SK-N-SH treated with all-trans-retinoic acid at 6 μM for 48 hours (cell line): ENCODE measurements at regions not wholly inside any gene's neighbourhood (a gene's known extent, or its start where the extent isn't known, plus 50 kb on each side); places are given as distances from the start of the nearest gene placed in this dataset.

Experiments used
- ATAC-seq: fragments of 200-7000 bp; cut with Tn5 transposase; 3 replicates; pipeline ENCODE4 v1.9.1; 2020; ENCODE audit warnings: mild to moderate bottlenecking, moderate library complexity
- ARNTL ChIP-seq: fragments of 450-650 bp; formaldehyde crosslinking; IDR thresholded peaks from 2 replicates; pipeline ENCODE4 v1.5.0; 2020; ENCODE audit warnings: low read depth, mild to moderate bottlenecking, moderate library complexity, borderline replicate concordance
- BACH2 ChIP-seq: fragments of 250-450 bp; sonication (Bioruptor Pico); IDR thresholded peaks from 2 replicates; pipeline ENCODE4 v1.9.0; 2021; ENCODE audit warnings: mild to moderate bottlenecking, borderline replicate concordance
- CREB5 ChIP-seq: fragments of 250-450 bp; sonication (Bioruptor Pico); IDR thresholded peaks from 2 replicates; pipeline ENCODE4 v1.5.1; 2020; ENCODE audit warnings: low read depth, mild to moderate bottlenecking, moderate library complexity
- CSDC2 ChIP-seq: fragments of 250-450 bp; sonication (Bioruptor Pico); IDR thresholded peaks from 2 replicates; pipeline ENCODE4 v1.5.0; 2020; ENCODE audit warnings: mild to moderate bottlenecking, moderate library complexity
- CSRNP3 ChIP-seq: fragments of 250-450 bp; sonication (Bioruptor Pico); IDR thresholded peaks from 2 replicates; pipeline ENCODE4 v1.5.1; 2021; ENCODE audit warnings: mild to moderate bottlenecking, moderate library complexity
- ESRRG ChIP-seq: fragments of 250-450 bp; sonication (Bioruptor Pico); IDR thresholded peaks from 2 replicates; pipeline ENCODE4 v1.6.1; 2021; ENCODE audit warnings: mild to moderate bottlenecking
- GLIS3 ChIP-seq: fragments of 250-450 bp; sonication (Bioruptor Pico); IDR thresholded peaks from 2 replicates; pipeline ENCODE4 v1.5.0; 2020; ENCODE audit warnings: mild to moderate bottlenecking, moderate library complexity
- ISL1 ChIP-seq: fragments of 250-450 bp; sonication (Bioruptor Pico); IDR thresholded peaks from 2 replicates; pipeline ENCODE4 v2.1.2; 2022; ENCODE audit warnings: mild to moderate bottlenecking, moderate library complexity
- OSR1 ChIP-seq: fragments of 250-450 bp; sonication (Bioruptor Pico); IDR thresholded peaks from 2 replicates; pipeline ENCODE4 v1.8.0; 2022; ENCODE audit warnings: moderate library complexity, mild to moderate bottlenecking, inconsistent platforms
- PATZ1 ChIP-seq: fragments of 250-450 bp; sonication (Bioruptor Pico); IDR thresholded peaks from 2 replicates; pipeline ENCODE4 v1.8.0; 2020; ENCODE audit warnings: mild to moderate bottlenecking, moderate library complexity, borderline replicate concordance
- POU6F1 ChIP-seq: fragments of 250-450 bp; sonication (Bioruptor Pico); IDR thresholded peaks from 2 replicates; pipeline ENCODE4 v1.8.0; 2021; ENCODE audit warnings: low read depth, mild to moderate bottlenecking, moderate library complexity, borderline replicate concordance
- PPARA ChIP-seq: fragments of 250-450 bp; sonication (Bioruptor Pico); IDR thresholded peaks from 2 replicates; pipeline ENCODE4 v1.5.0; 2020; ENCODE audit warnings: mild to moderate bottlenecking, borderline replicate concordance
- RARB ChIP-seq: fragments of 250-450 bp; sonication (Bioruptor Pico); IDR thresholded peaks from 2 replicates; pipeline ENCODE4 v1.8.0; 2021; ENCODE audit warnings: mild to moderate bottlenecking, moderate library complexity
- SNAI2 ChIP-seq: fragments of 250-450 bp; sonication (Bioruptor Pico); IDR thresholded peaks from 2 replicates; pipeline ENCODE4 v1.5.0; 2020; ENCODE audit warnings: mild to moderate bottlenecking, moderate library complexity
- TCF4 ChIP-seq: fragments of 250-450 bp; sonication (Bioruptor Pico); IDR thresholded peaks from 2 replicates; pipeline ENCODE4 v1.8.0; 2021; ENCODE audit warnings: mild to moderate bottlenecking, moderate library complexity, borderline replicate concordance
- TOX ChIP-seq: fragments of 250-450 bp; sonication (Bioruptor Pico); IDR thresholded peaks from 2 replicates; pipeline ENCODE4 v1.8.0; 2021; ENCODE audit warnings: mild to moderate bottlenecking, moderate library complexity, borderline replicate concordance
- TSHZ2 ChIP-seq: fragments of 250-450 bp; sonication (Bioruptor Pico); IDR thresholded peaks from 2 replicates; pipeline ENCODE4 v1.5.0; 2020; ENCODE audit warnings: mild to moderate bottlenecking, moderate library complexity
- ZC3H10 ChIP-seq: fragments of 250-450 bp; sonication (Bioruptor Pico); IDR thresholded peaks from 2 replicates; pipeline ENCODE4 v1.5.1; 2021; ENCODE audit warnings: mild to moderate bottlenecking, moderate library complexity
- ZFP3 ChIP-seq: fragments of 250-450 bp; sonication (Bioruptor Pico); IDR thresholded peaks from 2 replicates; pipeline ENCODE4 v1.5.0; 2020; ENCODE audit warnings: mild to moderate bottlenecking, moderate library complexity
- ZNF565 ChIP-seq: fragments of 450-650 bp; formaldehyde crosslinking; conservative IDR thresholded peaks from 2 replicates; pipeline ENCODE4 v1.5.0; 2020; ENCODE audit warnings: low read depth, mild to moderate bottlenecking, moderate library complexity
- ZNF70 ChIP-seq: fragments of 450-650 bp; formaldehyde crosslinking; IDR thresholded peaks from 2 replicates; pipeline ENCODE4 v1.5.0; 2020; ENCODE audit warnings: mild to moderate bottlenecking, moderate library complexity
- ZNF8 ChIP-seq: fragments of 450-650 bp; formaldehyde crosslinking; IDR thresholded peaks from 2 replicates; pipeline ENCODE4 v1.5.0; 2020; ENCODE audit warnings: mild to moderate bottlenecking, moderate library complexity

- no peak for ATAC-seq
Observed at GRCh38 chr1:177596485-177596884, 373.4 kb downstream of the SEC16B start.

GRCh38 chr1:177593105-177593504 is 376.8 kb downstream of the SEC16B start:
- ATAC-seq: no peak
- TF ChIP-seq CSDC2 (CRISPR knock-in tag): no peak
- no peak for TF ChIP-seq CSRNP3
- TF ChIP-seq ISL1 (CRISPR knock-in tag): no peak
- no peak for TF ChIP-seq SNAI2
- TF ChIP-seq GLIS3 (CRISPR knock-in tag): no peak
- no peak for TF ChIP-seq RARB (CRISPR knock-in tag)

More at GRCh38 chr1:177596485-177596884, 373.4 kb downstream of the SEC16B start:
- no peak for TF ChIP-seq CSRNP3
- no peak for TF ChIP-seq TCF4 (CRISPR knock-in tag)
- TF ChIP-seq PATZ1: no peak
- no peak for TF ChIP-seq CSDC2 (CRISPR knock-in tag)
- no peak for TF ChIP-seq ZNF565
- no peak for TF ChIP-seq PPARA (CRISPR knock-in tag)
- TF ChIP-seq OSR1 (CRISPR knock-in tag): no peak
- no peak for TF ChIP-seq ARNTL (CRISPR knock-in tag)
- TF ChIP-seq ISL1 (CRISPR knock-in tag): no peak
- no peak for TF ChIP-seq ZFP3 (CRISPR knock-in tag)
- no peak for TF ChIP-seq POU6F1
- TF ChIP-seq ZC3H10: no peak
- TF ChIP-seq BACH2: no peak
- TF ChIP-seq RARB (CRISPR knock-in tag): no peak
- TF ChIP-seq ZNF70 (CRISPR knock-in tag): no peak
- TF ChIP-seq TOX: no peak
- no peak for TF ChIP-seq ESRRG
- TF ChIP-seq ZNF8 (CRISPR knock-in tag): no peak

GRCh38 chr1:177592624-177593023 is 377.2 kb downstream of the SEC16B start:
- no peak for ATAC-seq
- no peak for TF ChIP-seq TSHZ2 (CRISPR knock-in tag)
- no peak for TF ChIP-seq ZC3H10
- TF ChIP-seq TOX: no peak
- TF ChIP-seq PPARA (CRISPR knock-in tag): no peak
- no peak for TF ChIP-seq POU6F1
- no peak for TF ChIP-seq ZNF70 (CRISPR knock-in tag)
- TF ChIP-seq ZFP3 (CRISPR knock-in tag): no peak
- TF ChIP-seq GLIS3 (CRISPR knock-in tag): no peak
- TF ChIP-seq CSRNP3: no peak
- no peak for TF ChIP-seq TCF4 (CRISPR knock-in tag)
- no peak for TF ChIP-seq CREB5 (CRISPR knock-in tag)
- TF ChIP-seq ZNF8 (CRISPR knock-in tag): no peak
- TF ChIP-seq PATZ1: no peak
- no peak for TF ChIP-seq ESRRG
- TF ChIP-seq CSDC2 (CRISPR knock-in tag): no peak
